ENCODE measurements at regions not wholly inside any gene's neighbourhood (a gene's known extent, or its start where the extent isn't known, plus 50 kb on each side); places are given as distances from the start of the nearest gene placed in this dataset.

- ChIA-PET POLR2A (no interaction called here), CTCF (no interaction called here)
- H3K36me3 ChIP-seq (ENCODE audit: control insufficient read depth in 2 of 2, insufficient read depth in 1 of 2, low read length in 2 of 2), result no peaks in the 10 kb centered on the region
- H3K27ac ChIP-seq (ENCODE audit: extremely low read depth, low read depth, low read length), result no peak overlapping the region
- H3K9me3 ChIP-seq (ENCODE audit: control insufficient read depth, insufficient read depth, low read depth, low read length), result no peaks in the 10 kb centered on the region
- no peaks in the 10 kb centered on the region for H3K4me1 ChIP-seq (ENCODE audit: control insufficient read depth, insufficient read depth, low read length)
- H3K4me3 ChIP-seq (ENCODE audit: low read depth, low read length), result no peak overlapping the region
- TF ChIP-seq KLF17 (tag by site-specific recombination; IDR thresholded peaks at IDR 0.05), result no peak
- TF ChIP-seq ZNF426 (tag by site-specific recombination; IDR thresholded peaks at IDR 0.05), result no peak
- no peak for TF ChIP-seq ZNF544 (tag by site-specific recombination; IDR thresholded peaks at IDR 0.05)
- no peak for TF ChIP-seq ZNF580 (tag by site-specific recombination; IDR thresholded peaks at IDR 0.05)
- no peak for TF ChIP-seq CTCF (tag by site-specific recombination; IDR thresholded peaks at IDR 0.05)
- no peak for TF ChIP-seq SCRT2 (tag by site-specific recombination; IDR thresholded peaks at IDR 0.05)
- no peak for TF ChIP-seq ZBTB11 (tag by site-specific recombination; conservative IDR thresholded peaks at IDR 0.05; ENCODE audit: low read depth)
- no peak for TF ChIP-seq HOXC10 (CRISPR knock-in tag; IDR thresholded peaks at IDR 0.05)
- TF ChIP-seq ZNF292 (tag by site-specific recombination; IDR thresholded peaks at IDR 0.05; ENCODE audit: borderline replicate concordance, low read depth), result no peak
- no peak for TF ChIP-seq PATZ1 (tag by site-specific recombination; IDR thresholded peaks at IDR 0.05)
- TF ChIP-seq ZFHX2 (tag by site-specific recombination; conservative IDR thresholded peaks at IDR 0.05), result no peak
- no peak for TF ChIP-seq ZSCAN30 (tag by site-specific recombination; IDR thresholded peaks at IDR 0.05)
Observed at GRCh38 chr6:14739827-14740226, 506.0 kb upstream of the JARID2 start.

- ChIA-PET CTCF (no interaction called here), POLR2A (no interaction called here)
- Histone ChIP-seq H3K9me3 (ENCODE audit: control insufficient read depth, insufficient read depth, low read depth, low read length) (no peaks in the 10 kb centered on the region), H3K36me3 (ENCODE audit: control insufficient read depth in 2 of 2, insufficient read depth in 1 of 2, low read length in 2 of 2) (no peaks in the 10 kb centered on the region), H3K4me1 (ENCODE audit: control insufficient read depth, insufficient read depth, low read length) (no peaks in the 10 kb centered on the region), H3K4me3 (ENCODE audit: low read depth, low read length) (no peak overlapping the region), H3K27ac (ENCODE audit: extremely low read depth, low read depth, low read length) (no peak overlapping the region)
- TF ChIP-seq ZFP37 (tag by site-specific recombination; IDR thresholded peaks at IDR 0.05) (no peak), ZNF76 (tag by site-specific recombination; IDR thresholded peaks at IDR 0.05; ENCODE audit: borderline replicate concordance, low read depth) (no peak), SETDB1 (IDR thresholded peaks at IDR 0.05; ENCODE audit: insufficient read length, low read length) (no peak), ZNF16 (tag by site-specific recombination; IDR thresholded peaks at IDR 0.05; ENCODE audit: low read depth) (no peak), TCF7L2 (IDR thresholded peaks at IDR 0.05; ENCODE audit: borderline replicate concordance, low read depth, low read length) (no peak)
Observed at GRCh38 chr6:14742171-14742570, 503.7 kb upstream of the JARID2 start.
